ENCODE measurements at regions not wholly inside any gene's neighbourhood (a gene's known extent, or its start where the extent isn't known, plus 50 kb on each side); places are given as distances from the start of the nearest gene placed in this dataset.

DNA sequence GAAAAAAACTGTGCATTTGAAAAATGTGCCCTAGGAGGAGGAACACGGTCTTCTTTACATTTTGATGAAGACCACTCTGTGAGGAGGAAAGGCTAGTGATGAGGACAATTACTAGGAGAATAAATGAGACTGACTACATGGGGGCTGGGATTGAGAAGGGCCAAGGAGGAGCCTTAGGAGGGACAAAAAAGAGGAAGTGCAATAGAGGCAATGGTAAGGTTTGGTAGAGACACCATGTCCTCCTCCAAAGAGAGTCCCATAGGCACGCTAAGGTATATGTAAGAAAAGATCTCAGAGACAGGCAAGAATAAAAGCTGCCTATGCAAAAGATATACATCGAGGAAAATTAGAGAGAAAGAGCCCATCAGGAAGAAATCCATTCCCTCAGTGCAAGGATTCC lies 336.5 kb upstream of the SFRP2 start:
- TF ChIP-seq CTCF (IDR thresholded peaks at IDR 0.05) = no peak
- TF ChIP-seq EZH2 (IDR thresholded peaks at IDR 0.05; ENCODE audit: borderline replicate concordance, insufficient read depth, low read depth, low read length, poor library complexity, severe bottlenecking) = no peak
